ENCODE measurements at regions not wholly inside any gene's neighbourhood (a gene's known extent, or its start where the extent isn't known, plus 50 kb on each side); places are given as distances from the start of the nearest gene placed in this dataset.
"Not testable (repeated sequence)": the region's sequence is repeated elsewhere in the genome, so short reads cannot be mapped to it uniquely, and the experiment has no call there.

GRCh38 chr4:141871086-141871770 is 234.8 kb downstream of the IL15 start:
- no peak for TF ChIP-seq Cebpa-rat (IDR thresholded peaks at IDR 0.05)
- no peak overlapping the region for H3K4me2 ChIP-seq
- H3K36me3 ChIP-seq, result no peaks in the 10 kb centered on the region
- no peaks in the 10 kb centered on the region for H4K20me1 ChIP-seq
- peaks cover 11 to 20% (median 16%) of the 10 kb centered on the region in 11 experiments; a peak in 20 of 22 replicates for H3K9me3 ChIP-seq (replicated peaks in 1 of 11)
- no peaks in the 10 kb centered on the region for H3K4me1 ChIP-seq
- no peak overlapping the region for H3K9ac ChIP-seq
- H3K27me3 ChIP-seq, result no peaks in the 10 kb centered on the region
- H3K27ac ChIP-seq, result no peak overlapping the region
- no peak overlapping the region for H3K4me3 ChIP-seq

GRCh38 chr4:141882650-141883049 is 246.3 kb downstream of the IL15 start:
- H3K36me3 ChIP-seq, H3K4me1 ChIP-seq, H3K9ac ChIP-seq, H3K4me3 ChIP-seq, H3K27me3 ChIP-seq, H3K27ac ChIP-seq, H4K20me1 ChIP-seq, H3K4me2 ChIP-seq: not testable (repeated sequence)
- H3K9me3 ChIP-seq (replicated peaks in 1 of 11), result peaks cover 0 to 22% (median 4%) of the 10 kb centered on the region in 11 experiments; a peak in 11 of 22 replicates

GRCh38 chr4:141884070-141884469 is 247.7 kb downstream of the IL15 start:
- Histone ChIP-seq H3K4me3 (no peak overlapping the region), H3K4me2 (no peak overlapping the region), H4K20me1 (no peaks in the 10 kb centered on the region), H3K4me1 (no peaks in the 10 kb centered on the region), H3K27me3 (no peaks in the 10 kb centered on the region), H3K9me3 (replicated peaks in 1 of 11) (peaks cover 0 to 22% (median 4%) of the 10 kb centered on the region in 11 experiments; a peak in 11 of 22 replicates), H3K27ac (no peak overlapping the region), H3K9ac (no peak overlapping the region), H3K36me3 (no peaks in the 10 kb centered on the region)
- TF ChIP-seq Cebpa-rat (IDR thresholded peaks at IDR 0.05), result no peak

GRCh38 chr4:141885112-141885511 is 248.7 kb downstream of the IL15 start:
- Histone ChIP-seq H3K4me1 (no peaks in the 10 kb centered on the region), H3K27me3 (no peaks in the 10 kb centered on the region), H3K36me3 (no peaks in the 10 kb centered on the region), H3K9ac (no peak overlapping the region), H4K20me1 (no peaks in the 10 kb centered on the region), H3K27ac (no peak overlapping the region), H3K4me2 (no peak overlapping the region), H3K9me3 (replicated peaks in 1 of 11) (peaks cover 0 to 22% (median 4%) of the 10 kb centered on the region in 11 experiments; a peak in 11 of 22 replicates), H3K4me3 (no peak overlapping the region)
- no peak for TF ChIP-seq Cebpa-rat (IDR thresholded peaks at IDR 0.05)

- no peak overlapping the region for H3K27ac ChIP-seq
- H3K4me3 ChIP-seq, result no peak overlapping the region
- no peaks in the 10 kb centered on the region for H4K20me1 ChIP-seq
Observed at GRCh38 chr4:141890279-141890678, 253.9 kb downstream of the IL15 start.

GRCh38 chr4:141891260-141892120 is 255.1 kb downstream of the IL15 start:
- H4K20me1 ChIP-seq, result no peaks in the 10 kb centered on the region
- no peak overlapping the region for H3K27ac ChIP-seq
- no peak overlapping the region for H3K9ac ChIP-seq
- no peaks in the 10 kb centered on the region for H3K4me1 ChIP-seq
- H3K27me3 ChIP-seq, result no peaks in the 10 kb centered on the region
- H3K9me3 ChIP-seq (replicated peaks in 1 of 11), result peaks cover 0 to 4% (median 0%) of the 10 kb centered on the region in 11 experiments; a peak in 2 of 22 replicates
- TF ChIP-seq Cebpa-rat (IDR thresholded peaks at IDR 0.05), result no peak
- no peak overlapping the region for H3K4me3 ChIP-seq
- no peaks in the 10 kb centered on the region for H3K36me3 ChIP-seq
- H3K4me2 ChIP-seq, result no peak overlapping the region

More at GRCh38 chr4:141890279-141890678, 253.9 kb downstream of the IL15 start:
- H3K36me3 ChIP-seq, result no peaks in the 10 kb centered on the region
- no peaks in the 10 kb centered on the region for H3K27me3 ChIP-seq
- no peak for TF ChIP-seq Cebpa-rat (IDR thresholded peaks at IDR 0.05)
- peaks cover 0 to 16% (median 4%) of the 10 kb centered on the region in 11 experiments; a peak in 9 of 22 replicates for H3K9me3 ChIP-seq (replicated peaks in 1 of 11)
- no peak overlapping the region for H3K4me2 ChIP-seq
- no peaks in the 10 kb centered on the region for H3K4me1 ChIP-seq
- H3K9ac ChIP-seq, result no peak overlapping the region

GRCh38 chr4:141896687-141897086 is 260.3 kb downstream of the IL15 start:
- no peak for TF ChIP-seq Cebpa-rat (IDR thresholded peaks at IDR 0.05)
- no peak overlapping the region for H3K4me3 ChIP-seq
- H3K36me3 ChIP-seq, result no peaks in the 10 kb centered on the region
- no peak overlapping the region for H3K27ac ChIP-seq
- no peaks in the 10 kb centered on the region for H3K27me3 ChIP-seq
- H4K20me1 ChIP-seq, result no peaks in the 10 kb centered on the region
- H3K9me3 ChIP-seq (replicated peaks in 1 of 11), result no peaks in the 10 kb centered on the region
- H3K4me2 ChIP-seq, result no peak overlapping the region
- H3K4me1 ChIP-seq, result no peaks in the 10 kb centered on the region
- no peak overlapping the region for H3K9ac ChIP-seq

GRCh38 chr4:141898346-141898745 is 262.0 kb downstream of the IL15 start:
- H3K4me1 ChIP-seq, result no peaks in the 10 kb centered on the region
- H3K9me3 ChIP-seq (replicated peaks in 1 of 11), result no peaks in the 10 kb centered on the region
- no peaks in the 10 kb centered on the region for H4K20me1 ChIP-seq
- no peak overlapping the region for H3K4me3 ChIP-seq
- H3K27me3 ChIP-seq, result no peaks in the 10 kb centered on the region
- H3K27ac ChIP-seq, result no peak overlapping the region
- no peaks in the 10 kb centered on the region for H3K36me3 ChIP-seq
- H3K4me2 ChIP-seq, result no peak overlapping the region
- no peak overlapping the region for H3K9ac ChIP-seq
- no peak for TF ChIP-seq Cebpa-rat (IDR thresholded peaks at IDR 0.05)

- no peaks in the 10 kb centered on the region for H3K27me3 ChIP-seq
- no peaks in the 10 kb centered on the region for H3K9me3 ChIP-seq (replicated peaks in 1 of 11)
- no peaks in the 10 kb centered on the region for H4K20me1 ChIP-seq
- H3K27ac ChIP-seq, result no peak overlapping the region
- H3K9ac ChIP-seq, result no peak overlapping the region
- no peaks in the 10 kb centered on the region for H3K4me1 ChIP-seq
- no peaks in the 10 kb centered on the region for H3K36me3 ChIP-seq
- TF ChIP-seq Cebpa-rat (IDR thresholded peaks at IDR 0.05), result no peak
- no peak overlapping the region for H3K4me3 ChIP-seq
- H3K4me2 ChIP-seq, result no peak overlapping the region
Observed at GRCh38 chr4:141899103-141899502, 262.7 kb downstream of the IL15 start.

All from BLaER1 treated with 17β-estradiol and CSF1 and Interleukin-3, amounts not matched to agents 10 nM and 100 nM (cell line).